DND-41 (cell line): ENCODE measurements at regions not wholly inside any gene's neighbourhood (a gene's known extent, or its start where the extent isn't known, plus 50 kb on each side); places are given as distances from the start of the nearest gene placed in this dataset.

Experiments used
- ATAC-seq: fragments of 200-7000 bp; cut with Tn5 transposase; 3 replicates; pipeline ENCODE4 v1.9.1; 2021; ENCODE audit warnings: low read depth; ENCODE audit not compliant: insufficient read depth
- DNase-seq: peaks from one replicate; pipeline ENCODE4 v3.0.0-alpha.2; 2020
- H2AFZ ChIP-seq: 2 replicates; pipeline ENCODE4 v1.6.0; 2012; ENCODE audit warnings: low read depth, low read length
- H3K27ac ChIP-seq: 2 replicates; pipeline ENCODE4 v1.5.1; 2012; ENCODE audit warnings: low read length, inconsistent platforms
- H3K27me3 ChIP-seq: fragments of 200-600 bp; sonication (generic); 2 replicates; pipeline ENCODE4 v1.6.0; 2012; ENCODE audit warnings: low read length, mild to moderate bottlenecking, inconsistent platforms; ENCODE audit not compliant: insufficient read depth, poor library complexity
- H3K36me3 ChIP-seq: 2 replicates; pipeline ENCODE4 v1.5.1; 2012; ENCODE audit warnings: low read length, inconsistent platforms; ENCODE audit not compliant: insufficient read depth
- H3K4me1 ChIP-seq: 2 replicates; pipeline ENCODE4 v1.5.1; 2012; ENCODE audit warnings: mild to moderate bottlenecking, low read length; ENCODE audit not compliant: insufficient read depth
- H3K4me2 ChIP-seq: 2 replicates; pipeline ENCODE4 v1.6.0; 2012; ENCODE audit warnings: mild to moderate bottlenecking, moderate library complexity, low read length, inconsistent platforms; ENCODE audit not compliant: insufficient read depth
- H3K4me3 ChIP-seq, 2 experiments: fragments of 200-600 bp in 1 of 2; shearing (Covaris generic) in 1 of 2; 2 replicates each; pipeline ENCODE4 v1.5.1; 2012 to 2016; ENCODE audit warnings: inconsistent platforms in 2 of 2, low read length in 2 of 2, mild to moderate bottlenecking in 2 of 2, low read depth in 1 of 2, moderate library complexity in 1 of 2
- H3K79me2 ChIP-seq: 2 replicates; pipeline ENCODE4 v1.6.0; 2012; ENCODE audit warnings: low read length, inconsistent platforms; ENCODE audit not compliant: insufficient read depth
- H3K9ac ChIP-seq: 2 replicates; pipeline ENCODE4 v1.6.0; 2012; ENCODE audit warnings: low read depth, mild to moderate bottlenecking, inconsistent platforms, low read length, moderate library complexity
- H3K9me3 ChIP-seq: 2 replicates; pipeline ENCODE4 v1.5.1; 2012; ENCODE audit warnings: low read length, moderate library complexity, mild to moderate bottlenecking, inconsistent platforms; ENCODE audit not compliant: insufficient read depth, severe bottlenecking
- H4K20me1 ChIP-seq: 2 replicates; pipeline ENCODE4 v1.6.0; 2012; ENCODE audit warnings: low read length; ENCODE audit not compliant: insufficient read depth
- EZH2 ChIP-seq: IDR thresholded peaks from 3 replicates; pipeline ENCODE4 v1.6.1; 2012; ENCODE audit warnings: borderline replicate concordance, low read depth, mild to moderate bottlenecking, moderate library complexity, low read length, inconsistent platforms; ENCODE audit not compliant: severe bottlenecking
- TF ChIP-seq, protein P1 (sequence below): IDR thresholded peaks from 2 replicates; pipeline ENCODE4 v1.5.1; 2012; ENCODE audit warnings: borderline replicate concordance, low read length, moderate library complexity, mild to moderate bottlenecking; ENCODE audit not compliant: poor library complexity, severe bottlenecking; ENCODE audit errors: extremely low read depth

GRCh38 chr6:166851426-166851825 is 104.9 kb downstream of the RNASET2 start:
- Histone ChIP-seq H3K4me1 (no peaks in the 10 kb centered on the region), H3K27me3 (no peaks in the 10 kb centered on the region), H3K36me3 (no peaks in the 10 kb centered on the region), H2AFZ (no peak overlapping the region), H3K9ac (no peak overlapping the region), H4K20me1 (no peaks in the 10 kb centered on the region), H3K4me2 (no peak overlapping the region), H3K9me3 (no peaks in the 10 kb centered on the region), H3K79me2 (no peaks in the 10 kb centered on the region), H3K27ac (no peak overlapping the region), H3K4me3 (no peak overlapping the region)
- no peak for TF ChIP-seq EZH2
- TF ChIP-seq, protein P1, sequence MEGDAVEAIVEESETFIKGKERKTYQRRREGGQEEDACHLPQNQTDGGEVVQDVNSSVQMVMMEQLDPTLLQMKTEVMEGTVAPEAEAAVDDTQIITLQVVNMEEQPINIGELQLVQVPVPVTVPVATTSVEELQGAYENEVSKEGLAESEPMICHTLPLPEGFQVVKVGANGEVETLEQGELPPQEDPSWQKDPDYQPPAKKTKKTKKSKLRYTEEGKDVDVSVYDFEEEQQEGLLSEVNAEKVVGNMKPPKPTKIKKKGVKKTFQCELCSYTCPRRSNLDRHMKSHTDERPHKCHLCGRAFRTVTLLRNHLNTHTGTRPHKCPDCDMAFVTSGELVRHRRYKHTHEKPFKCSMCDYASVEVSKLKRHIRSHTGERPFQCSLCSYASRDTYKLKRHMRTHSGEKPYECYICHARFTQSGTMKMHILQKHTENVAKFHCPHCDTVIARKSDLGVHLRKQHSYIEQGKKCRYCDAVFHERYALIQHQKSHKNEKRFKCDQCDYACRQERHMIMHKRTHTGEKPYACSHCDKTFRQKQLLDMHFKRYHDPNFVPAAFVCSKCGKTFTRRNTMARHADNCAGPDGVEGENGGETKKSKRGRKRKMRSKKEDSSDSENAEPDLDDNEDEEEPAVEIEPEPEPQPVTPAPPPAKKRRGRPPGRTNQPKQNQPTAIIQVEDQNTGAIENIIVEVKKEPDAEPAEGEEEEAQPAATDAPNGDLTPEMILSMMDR = no peak
- ATAC-seq = no peak
- DNase-seq = no peak

- no peak for ATAC-seq
- H3K4me2 ChIP-seq = no peak overlapping the region
- TF ChIP-seq, protein P1 = no peak
- no peak for TF ChIP-seq EZH2
- no peak for DNase-seq
- no peak overlapping the region for H3K27ac ChIP-seq
- no peaks in the 10 kb centered on the region for H3K79me2 ChIP-seq
- no peak overlapping the region for H3K9ac ChIP-seq
- no peak overlapping the region for H3K4me3 ChIP-seq
- no peaks in the 10 kb centered on the region for H3K36me3 ChIP-seq
- H2AFZ ChIP-seq = no peak overlapping the region
- H4K20me1 ChIP-seq = no peaks in the 10 kb centered on the region
- H3K27me3 ChIP-seq = no peaks in the 10 kb centered on the region
- no peaks in the 10 kb centered on the region for H3K9me3 ChIP-seq
- no peaks in the 10 kb centered on the region for H3K4me1 ChIP-seq
Measured at GRCh38 chr6:166850677-166851076, 105.7 kb downstream of the RNASET2 start.

DNA sequence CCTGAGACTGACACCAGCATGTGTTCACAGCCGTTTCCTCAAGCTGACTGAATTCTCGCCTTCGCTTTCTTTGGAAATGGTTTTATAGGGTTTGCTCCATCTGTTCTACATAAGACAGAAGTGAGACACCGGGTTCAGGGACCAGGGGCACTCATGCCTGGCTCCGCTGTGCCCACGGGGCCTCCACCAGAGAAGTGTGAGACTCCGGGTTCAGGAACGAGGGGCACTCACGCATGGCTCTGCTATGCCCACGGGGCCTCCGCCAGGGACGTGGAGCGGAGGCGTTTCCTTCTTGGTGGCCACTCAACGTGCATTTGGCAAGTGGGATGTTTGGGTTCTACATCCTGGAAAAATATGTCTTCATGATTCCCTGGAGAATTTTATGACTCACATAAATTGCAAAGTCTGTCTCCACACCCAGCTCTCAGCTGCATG is 106.6 kb downstream of the RNASET2 start:
- H3K4me1 ChIP-seq = no peaks in the 10 kb centered on the region
- no peak overlapping the region for H2AFZ ChIP-seq
- TF ChIP-seq, protein P1 = no peak
- TF ChIP-seq EZH2 = no peak
- no peaks in the 10 kb centered on the region for H4K20me1 ChIP-seq
- no peak overlapping the region for H3K4me2 ChIP-seq
- no peak overlapping the region for H3K9ac ChIP-seq
- no peaks in the 10 kb centered on the region for H3K79me2 ChIP-seq
- H3K4me3 ChIP-seq = no peak overlapping the region
- H3K27me3 ChIP-seq = no peaks in the 10 kb centered on the region
- ATAC-seq (no peak), DNase-seq (no peak)
- no peak overlapping the region for H3K27ac ChIP-seq
- no peaks in the 10 kb centered on the region for H3K9me3 ChIP-seq
- H3K36me3 ChIP-seq = no peaks in the 10 kb centered on the region
